ENCODE measurements at regions not wholly inside any gene's neighbourhood (a gene's known extent, or its start where the extent isn't known, plus 50 kb on each side); places are given as distances from the start of the nearest gene placed in this dataset.

- TF ChIP-seq CTCF (IDR thresholded peaks at IDR 0.05) (no peak), POLR2AphosphoS5 (IDR thresholded peaks at IDR 0.05; ENCODE audit: low read depth, low read length) (no peak), REST (IDR thresholded peaks at IDR 0.05; ENCODE audit: insufficient read depth in 1 of 2, low read depth in 2 of 2, low read length in 1 of 2) (no peak)
Measured at GRCh38 chr1:121448851-121449250, 264.1 kb downstream of the SRGAP2C start.

Measured in Panc1 (cell line).